ENCODE measurements at regions not wholly inside any gene's neighbourhood (a gene's known extent, or its start where the extent isn't known, plus 50 kb on each side); places are given as distances from the start of the nearest gene placed in this dataset.

GRCh38 chr4:108360754-108361445 lies 192.2 kb upstream of the LEF1 start:
- H3K27ac ChIP-seq (ENCODE audit: low read depth, low read length) = peak overlapping the region; percentile 77
- no peaks in the 10 kb centered on the region for H3K27me3 ChIP-seq (ENCODE audit: insufficient read depth, low read length, poor library complexity)
- no peaks in the 10 kb centered on the region for H3K36me3 ChIP-seq (ENCODE audit: control insufficient read depth, insufficient read depth, low read length)
- no peak overlapping the region for H4K5ac ChIP-seq (ENCODE audit: low read length)
- no peak overlapping the region for H2AK5ac ChIP-seq (ENCODE audit: low read length)
- no peaks in the 10 kb centered on the region for H3K79me1 ChIP-seq (ENCODE audit: low read length)
- no peak overlapping the region for H3K9ac ChIP-seq (ENCODE audit: low read length)
- no peak overlapping the region for H3K4me3 ChIP-seq (ENCODE audit: low read length)
- no peak overlapping the region for H2BK15ac ChIP-seq (replicated peaks; ENCODE audit: low read depth)
- no peak overlapping the region for H3K4me2 ChIP-seq (ENCODE audit: low read length)
- no peak overlapping the region for H2BK120ac ChIP-seq (ENCODE audit: low read depth, low read length)
- H3K4me1 ChIP-seq (ENCODE audit: control insufficient read depth, low read depth, low read length) = peaks cover 8% of the 10 kb centered on the region
- H4K8ac ChIP-seq (ENCODE audit: low read depth, low read length) = no peak overlapping the region
- no CpG with 5 or more reads among the region's 12 CpGs for WGBS (ENCODE audit: extremely low coverage, insufficient coverage, low lambda C conversion rate)
- no peak overlapping the region for H3K23ac ChIP-seq (ENCODE audit: low read length)
- no peak overlapping the region for H3K56ac ChIP-seq (ENCODE audit: low read length)
- no peak overlapping the region for H3K4ac ChIP-seq (ENCODE audit: low read depth, low read length)
- no peaks in the 10 kb centered on the region for H3K79me2 ChIP-seq (ENCODE audit: control insufficient read depth, insufficient read depth, low read length)
- DNase-seq = peak; percentile 95
- H3K18ac ChIP-seq (ENCODE audit: low read length) = peak overlapping the region; percentile 2
- no peak overlapping the region for H2BK5ac ChIP-seq (ENCODE audit: low read length)

GRCh38 chr4:108359986-108360681 lies 191.4 kb upstream of the LEF1 start:
- Histone ChIP-seq H3K9ac (ENCODE audit: low read length) (no peak overlapping the region), H3K18ac (ENCODE audit: low read length) (peak overlapping the region; percentile 9), H3K36me3 (ENCODE audit: control insufficient read depth, insufficient read depth, low read length) (no peaks in the 10 kb centered on the region), H3K4me1 (ENCODE audit: control insufficient read depth, low read depth, low read length) (peaks cover 8% of the 10 kb centered on the region), H2BK5ac (ENCODE audit: low read length) (peak overlapping the region; percentile 12), H3K4me3 (ENCODE audit: low read length) (no peak overlapping the region), H3K23ac (ENCODE audit: low read length) (no peak overlapping the region), H2AK5ac (ENCODE audit: low read length) (no peak overlapping the region), H3K27ac (ENCODE audit: low read depth, low read length) (peak overlapping the region; percentile 22), H4K8ac (ENCODE audit: low read depth, low read length) (no peak overlapping the region), H3K79me1 (ENCODE audit: low read length) (no peaks in the 10 kb centered on the region), H3K4me2 (ENCODE audit: low read length) (no peak overlapping the region), H2BK15ac (replicated peaks; ENCODE audit: low read depth) (no peak overlapping the region), H3K79me2 (ENCODE audit: control insufficient read depth, insufficient read depth, low read length) (no peaks in the 10 kb centered on the region), H3K4ac (ENCODE audit: low read depth, low read length) (no peak overlapping the region), H3K27me3 (ENCODE audit: insufficient read depth, low read length, poor library complexity) (no peaks in the 10 kb centered on the region), H3K56ac (ENCODE audit: low read length) (no peak overlapping the region), H2BK120ac (ENCODE audit: low read depth, low read length) (no peak overlapping the region), H4K5ac (ENCODE audit: low read length) (no peak overlapping the region)
- DNase-seq = peak; percentile 90
- WGBS (ENCODE audit: extremely low coverage, insufficient coverage, low lambda C conversion rate) = no CpG with 5 or more reads among the region's 10 CpGs

GRCh38 chr4:108359130-108359985 lies 190.6 kb upstream of the LEF1 start:
- H2BK5ac ChIP-seq (ENCODE audit: low read length) = no peak overlapping the region
- no peaks in the 10 kb centered on the region for H3K79me2 ChIP-seq (ENCODE audit: control insufficient read depth, insufficient read depth, low read length)
- H3K23ac ChIP-seq (ENCODE audit: low read length) = no peak overlapping the region
- H3K36me3 ChIP-seq (ENCODE audit: control insufficient read depth, insufficient read depth, low read length) = no peaks in the 10 kb centered on the region
- no peak overlapping the region for H3K4me3 ChIP-seq (ENCODE audit: low read length)
- no peaks in the 10 kb centered on the region for H3K79me1 ChIP-seq (ENCODE audit: low read length)
- DNase-seq = no peak
- no peak overlapping the region for H4K8ac ChIP-seq (ENCODE audit: low read depth, low read length)
- no peak overlapping the region for H3K4me2 ChIP-seq (ENCODE audit: low read length)
- no peak overlapping the region for H2BK120ac ChIP-seq (ENCODE audit: low read depth, low read length)
- no CpG with 5 or more reads among the region's 5 CpGs for WGBS (ENCODE audit: extremely low coverage, insufficient coverage, low lambda C conversion rate)
- H2BK15ac ChIP-seq (replicated peaks; ENCODE audit: low read depth) = no peak overlapping the region
- no peak overlapping the region for H4K5ac ChIP-seq (ENCODE audit: low read length)
- no peak overlapping the region for H3K27ac ChIP-seq (ENCODE audit: low read depth, low read length)
- H2AK5ac ChIP-seq (ENCODE audit: low read length) = no peak overlapping the region
- peaks cover 8% of the 10 kb centered on the region for H3K4me1 ChIP-seq (ENCODE audit: control insufficient read depth, low read depth, low read length)
- H3K4ac ChIP-seq (ENCODE audit: low read depth, low read length) = no peak overlapping the region
- H3K9ac ChIP-seq (ENCODE audit: low read length) = no peak overlapping the region
- H3K56ac ChIP-seq (ENCODE audit: low read length) = no peak overlapping the region
- no peak overlapping the region for H3K18ac ChIP-seq (ENCODE audit: low read length)
- no peaks in the 10 kb centered on the region for H3K27me3 ChIP-seq (ENCODE audit: insufficient read depth, low read length, poor library complexity)

GRCh38 chr4:108355902-108356535 lies 187.3 kb upstream of the LEF1 start:
- Histone ChIP-seq H2AK5ac (ENCODE audit: low read length) (no peak overlapping the region), H3K23ac (ENCODE audit: low read length) (no peak overlapping the region), H2BK120ac (ENCODE audit: low read depth, low read length) (no peak overlapping the region), H4K5ac (ENCODE audit: low read length) (no peak overlapping the region), H3K4me2 (ENCODE audit: low read length) (no peak overlapping the region), H3K56ac (ENCODE audit: low read length) (no peak overlapping the region), H3K27me3 (ENCODE audit: insufficient read depth, low read length, poor library complexity) (no peaks in the 10 kb centered on the region), H3K36me3 (ENCODE audit: control insufficient read depth, insufficient read depth, low read length) (no peaks in the 10 kb centered on the region), H3K4ac (ENCODE audit: low read depth, low read length) (no peak overlapping the region), H3K79me1 (ENCODE audit: low read length) (no peaks in the 10 kb centered on the region), H3K18ac (ENCODE audit: low read length) (no peak overlapping the region), H4K8ac (ENCODE audit: low read depth, low read length) (no peak overlapping the region), H3K4me1 (ENCODE audit: control insufficient read depth, low read depth, low read length) (peaks cover 6% of the 10 kb centered on the region), H3K9ac (ENCODE audit: low read length) (no peak overlapping the region), H3K27ac (ENCODE audit: low read depth, low read length) (no peak overlapping the region), H3K4me3 (ENCODE audit: low read length) (no peak overlapping the region), H3K79me2 (ENCODE audit: control insufficient read depth, insufficient read depth, low read length) (no peaks in the 10 kb centered on the region), H2BK5ac (ENCODE audit: low read length) (no peak overlapping the region), H2BK15ac (replicated peaks; ENCODE audit: low read depth) (no peak overlapping the region)
- WGBS (ENCODE audit: extremely low coverage, insufficient coverage, low lambda C conversion rate) = no CpG with 5 or more reads among the region's 7 CpGs
- DNase-seq = no peak

GRCh38 chr4:108355186-108355901 lies 186.6 kb upstream of the LEF1 start:
- Histone ChIP-seq H2BK5ac (ENCODE audit: low read length) (no peak overlapping the region), H2BK120ac (ENCODE audit: low read depth, low read length) (no peak overlapping the region), H2BK15ac (replicated peaks; ENCODE audit: low read depth) (no peak overlapping the region), H3K4me3 (ENCODE audit: low read length) (no peak overlapping the region), H3K56ac (ENCODE audit: low read length) (no peak overlapping the region), H3K4ac (ENCODE audit: low read depth, low read length) (no peak overlapping the region), H4K8ac (ENCODE audit: low read depth, low read length) (no peak overlapping the region), H3K27ac (ENCODE audit: low read depth, low read length) (no peak overlapping the region), H3K4me1 (ENCODE audit: control insufficient read depth, low read depth, low read length) (peaks cover 2% of the 10 kb centered on the region), H3K36me3 (ENCODE audit: control insufficient read depth, insufficient read depth, low read length) (no peaks in the 10 kb centered on the region), H3K79me2 (ENCODE audit: control insufficient read depth, insufficient read depth, low read length) (no peaks in the 10 kb centered on the region), H3K4me2 (ENCODE audit: low read length) (no peak overlapping the region), H3K18ac (ENCODE audit: low read length) (no peak overlapping the region), H3K23ac (ENCODE audit: low read length) (no peak overlapping the region), H3K27me3 (ENCODE audit: insufficient read depth, low read length, poor library complexity) (no peaks in the 10 kb centered on the region), H2AK5ac (ENCODE audit: low read length) (no peak overlapping the region), H4K5ac (ENCODE audit: low read length) (no peak overlapping the region), H3K9ac (ENCODE audit: low read length) (no peak overlapping the region), H3K79me1 (ENCODE audit: low read length) (no peaks in the 10 kb centered on the region)
- DNase-seq = no peak
- no CpG with 5 or more reads among the region's 4 CpGs for WGBS (ENCODE audit: extremely low coverage, insufficient coverage, low lambda C conversion rate)
